Stimulated activated CD8-positive, alpha-beta memory T cell treated with anti-CD3 and anti-CD28 coated beads, Interleukin-15, amount 100 ng/mL, for 24 hours (primary cell): ENCODE measurements at regions not wholly inside any gene's neighbourhood (a gene's known extent, or its start where the extent isn't known, plus 50 kb on each side); places are given as distances from the start of the nearest gene placed in this dataset.
"Not testable (repeated sequence)": the region's sequence is repeated elsewhere in the genome, so short reads cannot be mapped to it uniquely, and the experiment has no call there.

Experiments used
- DNase-seq: peaks from one replicate; pipeline ENCODE4 v3.0.0-alpha.2; 2020; ENCODE audit warnings: low read depth

GRCh38 chr1:245061808-245062207, 93.0 kb upstream of the KIF26B start:
- not testable (repeated sequence) for DNase-seq

- no peak for DNase-seq
These were observed 94.0 kb upstream of the KIF26B start for GRCh38 chr1:245060684-245061374.

DNA sequence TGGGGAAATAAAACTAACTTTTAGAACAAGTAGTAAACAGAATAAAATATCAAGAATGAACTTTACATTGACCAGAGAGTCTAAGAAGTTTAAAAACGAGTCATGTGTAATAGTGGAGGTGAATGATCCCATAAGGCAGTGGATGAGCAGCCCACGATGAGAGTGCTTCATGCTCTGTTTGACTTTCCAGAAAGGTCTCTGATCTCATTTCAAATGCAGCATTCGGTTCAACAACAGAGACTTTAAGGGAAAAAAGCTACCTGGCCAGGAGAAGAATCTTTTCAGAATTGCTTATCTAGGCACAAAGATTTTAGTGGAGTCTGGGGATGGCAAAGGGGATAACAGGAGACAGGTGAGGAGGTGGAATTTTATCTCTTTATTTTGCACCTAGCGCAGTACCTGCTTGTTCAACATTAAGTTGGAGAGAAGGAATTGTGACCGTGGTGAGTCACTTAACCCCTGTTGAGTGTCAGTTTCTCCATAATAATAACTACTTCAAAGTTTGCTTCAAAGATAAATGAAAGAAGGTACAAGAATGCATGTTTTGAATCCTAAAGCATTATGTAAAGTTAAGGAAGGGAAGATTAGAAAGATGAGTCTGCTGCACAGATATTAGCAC, 94.9 kb upstream of the KIF26B start:
- no peak for DNase-seq

GRCh38 chr1:245058882-245059281, 95.9 kb upstream of the KIF26B start:
- no peak for DNase-seq

- DNase-seq: no peak
These were observed 96.3 kb upstream of the KIF26B start for GRCh38 chr1:245058436-245058835.

DNA sequence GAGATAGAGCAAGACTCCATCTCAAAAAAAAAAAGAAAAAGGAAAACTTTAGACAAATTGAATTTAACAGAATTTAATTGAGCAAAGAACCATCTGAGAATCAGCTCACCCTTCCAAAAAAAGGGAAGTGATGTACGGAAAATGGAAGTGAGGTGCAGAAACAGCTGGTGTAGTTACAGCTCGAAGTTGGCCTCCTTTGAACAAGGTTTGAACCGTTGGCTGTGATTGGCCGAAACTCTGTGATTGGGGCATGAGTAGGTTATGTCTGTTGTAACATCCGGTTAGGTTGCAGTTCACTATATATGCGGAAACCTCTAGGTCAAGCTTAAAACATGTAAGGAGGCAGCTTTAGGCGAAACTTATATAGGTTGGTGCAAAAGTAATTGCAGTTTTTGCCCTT, 97.9 kb upstream of the KIF26B start:
- no peak for DNase-seq

DNA sequence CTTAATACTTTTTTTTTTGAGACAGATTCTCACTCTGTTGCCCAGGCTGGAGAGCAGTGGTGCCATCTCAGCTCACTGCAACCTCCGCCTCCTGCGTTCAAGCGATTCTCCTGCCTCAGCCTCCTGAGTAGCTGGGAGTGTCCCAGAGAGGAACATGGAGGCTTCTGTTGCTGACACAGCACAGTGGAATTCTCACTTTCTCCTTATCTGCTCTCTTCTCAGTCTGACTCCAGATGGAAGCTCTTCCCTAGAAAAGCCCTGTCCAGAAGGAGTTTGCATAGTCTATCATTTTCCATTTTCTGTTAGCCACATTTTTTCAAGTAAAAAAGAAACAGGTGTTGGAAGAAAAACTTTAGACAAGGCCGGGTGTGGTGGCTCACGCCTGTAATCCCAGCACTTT, 98.5 kb upstream of the KIF26B start:
- not testable (repeated sequence) for DNase-seq

DNA sequence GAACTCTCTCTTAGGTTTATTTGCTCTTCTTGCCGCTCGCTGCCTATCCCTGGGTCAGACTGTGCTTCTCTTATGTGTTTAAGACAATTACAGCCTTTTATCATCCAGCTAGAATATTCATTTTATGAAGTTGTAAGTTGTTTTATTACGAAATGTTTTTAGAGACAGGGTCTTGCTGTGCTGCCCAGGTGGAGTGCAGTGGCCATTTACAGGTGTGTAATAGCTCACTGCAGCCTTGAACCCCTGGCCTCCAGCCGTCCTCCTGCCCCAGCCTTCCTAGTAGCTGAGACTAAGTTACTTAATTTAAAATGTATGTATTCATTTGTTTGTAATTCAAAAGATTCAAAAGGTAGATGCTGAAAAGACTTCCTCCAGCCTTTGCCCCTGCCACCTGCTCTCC, 99.0 kb upstream of the KIF26B start:
- DNase-seq: no peak

DNA sequence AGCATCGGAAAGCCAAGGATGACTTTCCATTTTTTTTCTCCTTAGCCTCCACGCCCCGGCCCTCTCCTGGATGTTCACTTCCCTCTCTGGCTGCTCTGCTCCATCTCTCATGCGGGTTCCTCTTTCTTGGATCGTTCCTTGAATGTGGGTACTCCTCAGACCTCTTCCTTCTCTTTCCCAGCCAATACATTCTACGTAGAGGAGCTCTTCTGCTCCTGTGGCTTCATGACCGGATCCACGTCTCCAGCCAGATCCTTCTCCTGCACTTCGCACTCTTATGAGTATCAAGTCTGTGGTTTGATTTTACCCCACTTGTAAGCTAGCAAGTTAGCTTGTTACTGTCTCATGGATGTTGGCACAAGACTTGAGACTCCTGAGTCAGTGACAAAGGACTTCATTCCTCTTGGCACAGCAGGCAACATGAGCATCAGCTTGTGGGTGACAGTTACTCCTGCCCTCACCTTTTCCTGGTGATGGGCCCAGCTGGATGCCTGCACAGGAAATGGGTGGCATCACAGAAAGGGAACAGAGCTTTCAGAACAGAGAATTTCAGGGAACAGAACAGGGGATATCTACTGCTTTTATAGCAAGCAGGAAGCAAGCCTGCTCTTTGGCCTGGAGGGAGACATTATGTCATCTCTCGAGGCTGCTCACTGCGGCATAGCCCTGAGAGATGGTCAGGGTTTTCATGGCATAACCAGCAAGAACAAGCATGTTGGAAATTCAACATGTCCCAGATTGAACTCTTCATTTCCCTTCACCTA, 100.1 kb upstream of the KIF26B start:
- DNase-seq: no peak

DNA sequence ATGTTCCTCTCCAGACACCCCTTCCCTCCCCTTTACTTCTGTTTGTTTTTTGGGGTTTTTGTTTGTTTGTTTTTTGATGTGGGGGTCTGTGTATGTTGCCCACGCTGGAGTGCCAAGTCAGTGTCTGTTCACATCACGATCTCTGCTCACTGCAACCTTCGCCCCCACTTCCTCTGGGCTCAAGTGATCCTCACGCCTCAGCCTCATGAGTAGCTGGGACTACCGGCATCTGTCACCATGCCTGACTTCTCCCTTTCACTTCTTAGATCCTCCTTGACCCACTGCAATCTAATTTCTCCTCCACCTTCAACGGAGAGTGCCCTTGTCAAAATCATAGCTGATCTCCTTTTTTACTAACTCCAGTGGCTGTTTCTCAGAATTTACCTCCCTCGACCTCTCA, 100.7 kb upstream of the KIF26B start:
- DNase-seq: no peak

DNA sequence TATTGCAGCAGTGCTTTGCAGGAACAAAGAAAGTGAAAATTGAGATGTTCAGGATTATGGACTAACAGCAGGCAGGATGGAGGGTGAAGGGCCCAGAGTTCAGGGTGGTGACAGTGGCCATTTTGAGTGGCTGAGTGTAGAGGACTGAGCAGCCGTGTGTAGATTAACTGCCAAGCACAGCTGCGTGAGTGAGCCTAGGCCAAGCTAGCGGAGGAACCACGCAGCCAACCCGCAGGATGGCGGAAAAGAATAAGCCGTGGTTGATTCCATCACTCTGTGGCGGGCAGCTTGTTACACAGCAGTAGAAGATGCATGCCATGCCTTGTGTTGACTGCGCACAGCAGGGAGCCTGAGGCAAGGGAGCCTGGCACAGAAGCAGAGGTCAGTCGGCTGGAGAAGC, 102.5 kb upstream of the KIF26B start:
- DNase-seq: no peak

DNA sequence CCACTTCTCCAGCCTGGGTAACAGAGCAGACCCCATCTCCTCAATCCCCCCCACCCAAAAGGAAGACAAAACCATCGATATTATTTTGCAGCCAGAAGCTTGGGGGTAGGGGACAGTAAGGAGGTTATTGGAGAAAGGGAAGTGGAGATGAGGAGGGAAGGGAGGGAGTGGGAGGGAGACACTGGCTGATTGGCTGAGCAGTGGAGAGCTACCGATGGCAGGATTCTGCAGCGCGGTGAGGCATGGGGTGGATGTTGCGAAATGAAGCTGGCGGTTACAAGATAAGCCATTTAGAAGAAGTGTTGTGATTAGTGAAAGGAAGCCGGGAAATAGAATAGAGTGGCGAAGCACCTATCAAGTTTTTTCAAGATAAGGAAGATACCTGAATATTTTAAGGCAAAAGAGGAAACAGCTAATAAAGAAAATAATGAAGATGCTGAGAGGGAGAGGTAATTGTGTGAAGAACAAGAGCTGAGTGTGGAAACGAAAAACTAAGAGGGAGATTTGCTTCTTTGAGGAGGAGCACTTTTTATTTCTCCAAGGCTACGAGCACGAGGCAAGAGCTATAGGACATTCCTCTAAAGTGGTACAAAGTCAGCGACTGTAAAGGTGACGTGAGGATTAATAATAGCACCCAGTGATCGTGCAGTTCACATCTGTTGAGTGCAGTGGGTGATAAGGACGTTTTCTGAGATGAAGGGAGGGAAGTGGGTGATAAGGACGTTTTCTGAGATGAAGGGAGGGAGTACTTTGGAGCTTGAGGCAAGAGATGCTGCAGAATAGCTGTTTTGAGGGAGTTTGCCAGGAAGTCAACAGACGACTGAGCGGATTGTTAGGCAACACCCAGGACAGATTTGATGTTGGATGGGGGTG, 103.2 kb upstream of the KIF26B start:
- DNase-seq: no peak

GRCh38 chr1:245046769-245047168, 108.0 kb upstream of the KIF26B start:
- no peak for DNase-seq

DNA sequence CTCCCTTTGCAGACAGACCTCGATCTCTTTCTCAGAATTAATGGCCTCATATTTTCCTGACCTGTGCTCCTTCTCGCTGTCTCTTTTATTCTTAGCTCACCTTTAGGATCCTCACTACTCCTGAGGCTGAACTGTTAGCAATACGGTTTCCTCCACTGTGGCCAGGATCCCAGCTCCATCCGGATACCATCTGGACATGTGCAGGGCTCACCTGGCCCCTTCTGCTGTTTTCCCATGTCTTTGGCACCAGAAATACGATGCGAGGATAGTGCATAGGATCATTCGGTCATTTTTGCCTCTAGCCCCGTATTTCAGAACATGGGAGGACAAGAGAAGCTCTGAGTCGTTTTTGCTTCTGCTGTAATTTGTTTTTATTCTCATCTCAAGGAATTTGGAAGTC, 108.5 kb upstream of the KIF26B start:
- no peak for DNase-seq

- no peak for DNase-seq
These were observed 109.5 kb upstream of the KIF26B start for GRCh38 chr1:245045087-245045881.

DNA sequence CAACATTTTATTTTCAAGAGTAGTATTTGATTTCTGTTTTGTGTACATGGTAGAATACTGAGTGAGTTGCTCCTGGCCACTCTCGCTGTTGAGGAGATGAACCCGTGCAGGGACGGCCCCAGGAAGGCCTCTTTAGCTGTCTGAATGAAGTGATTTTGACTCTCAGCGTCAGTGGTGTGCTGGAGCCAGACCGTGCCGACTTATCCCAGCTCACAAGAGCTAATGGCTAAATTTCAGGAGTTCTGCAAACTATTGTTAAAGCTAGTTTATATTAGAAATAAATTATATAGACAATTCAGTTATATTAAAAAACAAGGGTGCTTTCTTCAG, 111.2 kb upstream of the KIF26B start:
- no peak for DNase-seq

- DNase-seq: no peak
These were observed 113.6 kb upstream of the KIF26B start for GRCh38 chr1:245041058-245041698.

- DNase-seq: no peak
These were observed 115.6 kb upstream of the KIF26B start for GRCh38 chr1:245039196-245039595.

- DNase-seq: no peak
These were observed 118.7 kb upstream of the KIF26B start for GRCh38 chr1:245036102-245036501.

DNA sequence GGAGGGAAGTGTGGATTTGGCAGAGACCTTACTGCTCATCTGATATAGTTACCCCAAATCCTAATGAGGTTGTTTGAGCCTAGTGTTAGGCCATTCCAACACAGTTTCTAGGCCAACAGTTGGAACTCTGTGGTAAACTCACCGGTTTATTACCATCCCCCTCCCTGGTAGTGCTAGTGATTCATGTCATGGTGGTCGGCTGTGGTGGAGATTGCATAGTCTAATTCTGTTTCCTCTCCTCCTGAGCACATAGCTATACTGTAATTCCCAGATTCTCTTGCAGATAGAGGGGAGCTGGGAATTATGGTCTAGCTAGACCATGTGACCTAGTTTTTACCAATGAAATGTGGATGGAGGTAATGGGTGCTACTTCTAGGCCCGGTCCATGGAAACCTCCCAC, 123.7 kb upstream of the KIF26B start:
- DNase-seq: no peak

- DNase-seq: no peak
These were observed 128.5 kb upstream of the KIF26B start for GRCh38 chr1:245026247-245026646.
